ENCODE measurements at regions not wholly inside any gene's neighbourhood (a gene's known extent, or its start where the extent isn't known, plus 50 kb on each side); places are given as distances from the start of the nearest gene placed in this dataset.

DNA sequence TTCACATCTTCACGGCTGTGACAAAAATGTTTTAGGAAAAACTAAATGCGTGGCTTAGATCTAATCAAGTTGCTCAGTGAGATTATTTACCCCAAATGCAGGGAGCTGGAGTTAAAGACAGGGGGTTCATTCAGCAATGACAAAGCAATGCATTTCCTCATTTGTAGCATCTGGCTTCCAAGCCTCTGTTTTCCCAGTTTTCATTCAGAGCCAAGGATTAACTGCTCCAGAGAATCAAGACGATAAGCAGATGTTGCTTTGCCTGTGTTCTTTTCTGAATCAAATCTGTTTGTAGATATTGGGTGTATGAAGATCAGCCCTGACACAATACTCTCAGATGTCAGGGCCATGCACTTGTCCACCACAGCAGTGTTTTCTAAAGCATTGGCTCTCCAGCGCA is 147.4 kb upstream of the SIX2 start:
- no peaks in the 10 kb centered on the region for H3K36me3 ChIP-seq (replicated peaks in 1 of 2)
- H3K27me3 ChIP-seq, result peaks cover 3% of the 10 kb centered on the region
- intact Hi-C loops (cut with DNase I), result no loop called here
- no peaks in the 10 kb centered on the region for H3K4me1 ChIP-seq (replicated peaks in 1 of 2)
- no peak overlapping the region for H3K27ac ChIP-seq
- TF ChIP-seq, protein P1, sequence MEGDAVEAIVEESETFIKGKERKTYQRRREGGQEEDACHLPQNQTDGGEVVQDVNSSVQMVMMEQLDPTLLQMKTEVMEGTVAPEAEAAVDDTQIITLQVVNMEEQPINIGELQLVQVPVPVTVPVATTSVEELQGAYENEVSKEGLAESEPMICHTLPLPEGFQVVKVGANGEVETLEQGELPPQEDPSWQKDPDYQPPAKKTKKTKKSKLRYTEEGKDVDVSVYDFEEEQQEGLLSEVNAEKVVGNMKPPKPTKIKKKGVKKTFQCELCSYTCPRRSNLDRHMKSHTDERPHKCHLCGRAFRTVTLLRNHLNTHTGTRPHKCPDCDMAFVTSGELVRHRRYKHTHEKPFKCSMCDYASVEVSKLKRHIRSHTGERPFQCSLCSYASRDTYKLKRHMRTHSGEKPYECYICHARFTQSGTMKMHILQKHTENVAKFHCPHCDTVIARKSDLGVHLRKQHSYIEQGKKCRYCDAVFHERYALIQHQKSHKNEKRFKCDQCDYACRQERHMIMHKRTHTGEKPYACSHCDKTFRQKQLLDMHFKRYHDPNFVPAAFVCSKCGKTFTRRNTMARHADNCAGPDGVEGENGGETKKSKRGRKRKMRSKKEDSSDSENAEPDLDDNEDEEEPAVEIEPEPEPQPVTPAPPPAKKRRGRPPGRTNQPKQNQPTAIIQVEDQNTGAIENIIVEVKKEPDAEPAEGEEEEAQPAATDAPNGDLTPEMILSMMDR (IDR thresholded peaks at IDR 0.05), result no peak
- no peak for TF ChIP-seq POLR2A (IDR thresholded peaks at IDR 0.05)
- H3K4me3 ChIP-seq, result no peak overlapping the region
- DNase-seq, result no peak
- 57 to 86% (median 61%) methylated on average over 4 of the region's 4 CpGs for WGBS, 4 donors
- H3K9me3 ChIP-seq (replicated peaks in 1 of 3), result no peaks in the 10 kb centered on the region

DNA sequence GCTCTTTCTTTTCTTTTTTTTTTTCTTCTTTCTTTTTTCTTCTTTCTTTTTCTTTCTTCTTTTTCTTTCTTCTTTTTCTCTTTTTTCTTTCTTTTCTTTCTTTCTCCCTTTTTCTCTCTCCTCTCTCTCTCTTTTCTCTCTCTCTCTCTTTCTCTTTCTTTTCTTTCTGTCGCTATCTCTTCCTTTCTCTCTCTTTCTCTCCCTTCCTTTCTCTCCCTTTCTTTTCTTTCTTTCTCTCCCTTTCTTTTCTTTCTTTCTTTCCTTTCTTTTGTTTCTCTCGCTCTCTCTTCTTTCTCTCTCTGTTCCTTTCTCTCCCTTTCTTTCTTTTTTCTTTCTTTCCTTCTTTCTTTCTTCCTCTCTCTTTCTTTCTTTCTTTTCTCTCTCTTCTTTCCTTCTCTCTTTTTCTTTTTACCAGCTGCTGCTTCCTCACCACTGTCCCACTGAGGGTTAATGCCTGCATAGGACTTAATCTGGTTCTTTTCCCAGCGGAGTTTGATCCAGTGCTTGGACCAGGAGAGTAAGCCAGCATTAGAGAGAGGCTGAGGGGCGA is 145.4 kb upstream of the SIX2 start:
- H3K4me3 ChIP-seq, result no peak overlapping the region
- H3K27ac ChIP-seq, result no peak overlapping the region
- no peak for DNase-seq
- H3K4me1 ChIP-seq (replicated peaks in 1 of 2), result no peaks in the 10 kb centered on the region
- peaks cover 3% of the 10 kb centered on the region for H3K27me3 ChIP-seq
- no peaks in the 10 kb centered on the region for H3K36me3 ChIP-seq (replicated peaks in 1 of 2)
- TF ChIP-seq POLR2A (IDR thresholded peaks at IDR 0.05), result no peak
- TF ChIP-seq, protein P1 (IDR thresholded peaks at IDR 0.05), result no peak
- intact Hi-C loops (cut with DNase I), result no loop called here
- WGBS, 4 donors, result 73 to 87% (median 77%) methylated on average over 4 of the region's 4 CpGs
- no peaks in the 10 kb centered on the region for H3K9me3 ChIP-seq (replicated peaks in 1 of 3)

DNA sequence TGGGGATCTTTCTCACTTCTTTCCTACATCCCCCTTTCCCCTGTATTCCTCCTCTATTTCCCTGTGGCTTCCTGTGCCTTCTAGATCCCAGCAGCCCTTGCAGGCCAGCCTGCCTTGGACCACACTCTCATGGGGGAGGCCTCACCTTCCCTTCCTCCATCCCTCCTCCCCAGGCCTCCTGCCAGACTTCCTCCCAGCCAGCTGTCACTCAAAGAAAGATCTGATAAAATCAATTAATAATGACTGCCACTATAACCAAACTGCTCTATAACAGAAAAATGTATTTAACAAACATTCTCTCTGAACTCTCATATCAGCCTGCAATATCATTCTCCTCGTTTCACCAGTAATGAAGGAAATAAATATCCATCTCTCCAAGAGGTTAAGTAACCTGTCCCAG is 144.9 kb upstream of the SIX2 start:
- H3K4me3 ChIP-seq, result no peak overlapping the region
- no peaks in the 10 kb centered on the region for H3K9me3 ChIP-seq (replicated peaks in 1 of 3)
- H3K27ac ChIP-seq, result no peak overlapping the region
- 36 to 58% (median 46%) methylated on average over 1 of the region's 1 CpG for WGBS, 4 donors
- intact Hi-C loops (cut with DNase I), result no loop called here
- DNase-seq, result no peak
- TF ChIP-seq, protein P1 (IDR thresholded peaks at IDR 0.05), result no peak
- no peak for TF ChIP-seq POLR2A (IDR thresholded peaks at IDR 0.05)
- no peaks in the 10 kb centered on the region for H3K4me1 ChIP-seq (replicated peaks in 1 of 2)
- no peaks in the 10 kb centered on the region for H3K36me3 ChIP-seq (replicated peaks in 1 of 2)
- peaks cover 3% of the 10 kb centered on the region for H3K27me3 ChIP-seq

DNA sequence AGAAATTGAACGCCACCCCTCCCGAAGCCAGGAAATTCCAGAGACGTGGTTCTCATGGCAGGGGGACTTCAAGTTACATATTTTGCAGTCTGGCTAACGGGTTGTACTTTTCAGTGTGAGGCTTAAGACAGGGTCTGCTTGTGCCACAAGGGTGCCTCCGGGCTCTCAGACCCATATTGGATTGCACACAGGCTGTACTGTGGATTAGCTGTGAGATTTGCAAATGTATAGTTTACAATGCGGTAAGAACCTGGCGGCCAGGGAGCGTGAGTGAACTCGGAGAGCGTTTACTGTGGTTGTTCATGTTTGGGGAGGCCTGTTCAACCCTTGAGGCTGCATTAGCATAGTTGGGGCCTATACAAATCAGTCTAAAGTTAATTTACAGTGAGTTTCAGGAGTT is 143.9 kb upstream of the SIX2 start:
- intact Hi-C loops (cut with DNase I), result no loop called here
- TF ChIP-seq, protein P1 (IDR thresholded peaks at IDR 0.05), result no peak
- no peak for TF ChIP-seq POLR2A (IDR thresholded peaks at IDR 0.05)
- H3K27ac ChIP-seq, result no peak overlapping the region
- WGBS, 4 donors, result 79 to 87% (median 84%) methylated on average over 10 of the region's 10 CpGs
- H3K27me3 ChIP-seq, result peaks cover 3% of the 10 kb centered on the region
- H3K4me1 ChIP-seq (replicated peaks in 1 of 2), result no peaks in the 10 kb centered on the region
- DNase-seq, result no peak
- H3K9me3 ChIP-seq (replicated peaks in 1 of 3), result no peaks in the 10 kb centered on the region
- no peaks in the 10 kb centered on the region for H3K36me3 ChIP-seq (replicated peaks in 1 of 2)
- no peak overlapping the region for H3K4me3 ChIP-seq
